ENCODE measurements at regions not wholly inside any gene's neighbourhood (a gene's known extent, or its start where the extent isn't known, plus 50 kb on each side); places are given as distances from the start of the nearest gene placed in this dataset.

DNA sequence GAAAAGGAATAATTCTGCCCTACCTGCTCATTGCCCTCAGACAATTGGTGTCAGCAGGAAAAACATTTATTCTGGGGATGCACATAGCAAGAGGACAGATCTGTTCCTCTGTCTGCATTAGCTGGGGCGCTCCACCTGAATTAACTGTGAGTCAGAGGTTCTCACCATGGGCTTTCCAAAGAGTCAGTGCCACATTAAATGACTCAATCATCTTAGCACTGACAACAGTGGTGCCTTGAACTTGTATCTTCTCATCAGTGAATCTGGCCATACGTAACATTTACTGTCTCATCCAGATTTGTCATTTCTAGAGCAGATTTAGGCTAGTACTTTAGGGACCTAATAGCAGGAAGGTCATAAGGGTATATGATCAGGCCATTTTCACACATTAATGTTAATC, 358.1 kb upstream of the CRIM1 start:
- Histone ChIP-seq H3K4me1 (ENCODE audit: control insufficient read depth, insufficient read depth, low read length) (no peaks in the 10 kb centered on the region), H3K27ac (ENCODE audit: low read length) (no peak overlapping the region), H3K9ac (ENCODE audit: low read length in 2 of 2) (no peak overlapping the region), H3K9me3 (ENCODE audit: control insufficient read depth in 2 of 2, low read length in 2 of 2) (no peaks in the 10 kb centered on the region), H3K36me3 (ENCODE audit: control insufficient read depth in 2 of 2, insufficient read depth in 2 of 2, low read length in 2 of 2) (no peaks in the 10 kb centered on the region), H3K4me3 (ENCODE audit: low read length in 2 of 2) (no peak overlapping the region), H3K27me3 (ENCODE audit: control insufficient read depth in 1 of 2, insufficient read depth in 2 of 2, low read length in 2 of 2) (no peaks in the 10 kb centered on the region)

DNA sequence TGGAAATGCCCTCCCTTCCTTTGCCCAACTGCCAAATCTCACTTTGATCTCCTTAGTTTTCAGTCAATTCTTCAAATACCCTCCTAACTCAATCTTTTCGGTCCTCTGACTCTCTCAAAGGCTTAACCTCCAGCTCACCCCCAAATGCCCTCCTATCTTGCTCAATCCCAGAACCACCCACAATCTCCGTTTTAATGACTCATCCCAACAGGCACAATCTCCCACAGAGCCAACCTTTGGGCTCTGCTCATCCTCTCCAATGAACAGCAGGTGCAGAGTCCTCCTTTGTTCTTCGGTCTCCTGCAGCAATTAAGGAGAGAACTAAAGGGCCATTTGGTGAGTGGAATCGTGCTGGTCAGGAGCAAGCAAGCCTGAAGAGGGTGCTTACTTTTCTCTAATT, 366.1 kb upstream of the CRIM1 start:
- Histone ChIP-seq H3K27ac (ENCODE audit: low read length) (no peak overlapping the region), H3K9ac (ENCODE audit: low read length in 2 of 2) (no peak overlapping the region), H3K36me3 (ENCODE audit: control insufficient read depth in 2 of 2, insufficient read depth in 2 of 2, low read length in 2 of 2) (no peaks in the 10 kb centered on the region), H3K9me3 (ENCODE audit: control insufficient read depth in 2 of 2, low read length in 2 of 2) (peaks cover 0 to 3% of the 10 kb centered on the region in 2 donors), H3K4me1 (ENCODE audit: control insufficient read depth, insufficient read depth, low read length) (no peaks in the 10 kb centered on the region), H3K27me3 (ENCODE audit: control insufficient read depth in 1 of 2, insufficient read depth in 2 of 2, low read length in 2 of 2) (no peaks in the 10 kb centered on the region), H3K4me3 (ENCODE audit: low read length in 2 of 2) (no peak overlapping the region)

DNA sequence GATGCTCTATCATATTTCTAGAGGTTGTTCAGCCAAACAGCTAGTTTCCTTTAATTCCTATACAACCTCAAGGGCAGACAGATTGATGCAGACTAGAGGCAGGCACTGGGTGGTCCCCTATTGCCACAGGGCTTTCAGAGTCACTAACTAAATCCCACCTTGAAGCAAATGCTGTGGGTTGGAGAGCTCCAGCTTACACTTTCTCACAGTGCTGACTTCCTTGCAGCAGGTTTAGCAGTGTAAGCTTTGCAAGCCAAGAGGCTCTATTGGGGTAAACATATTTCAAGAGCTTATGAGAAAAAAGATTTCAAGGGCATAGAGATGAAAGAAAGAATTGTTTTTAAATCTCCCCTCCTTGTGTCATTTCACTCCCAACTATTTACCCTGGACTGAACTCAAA, 366.5 kb upstream of the CRIM1 start:
- H3K9ac ChIP-seq (ENCODE audit: low read length in 2 of 2) = no peak overlapping the region
- H3K9me3 ChIP-seq (ENCODE audit: control insufficient read depth in 2 of 2, low read length in 2 of 2) = peaks cover 0 to 3% of the 10 kb centered on the region in 2 donors
- no peaks in the 10 kb centered on the region for H3K36me3 ChIP-seq (ENCODE audit: control insufficient read depth in 2 of 2, insufficient read depth in 2 of 2, low read length in 2 of 2)
- no peaks in the 10 kb centered on the region for H3K27me3 ChIP-seq (ENCODE audit: control insufficient read depth in 1 of 2, insufficient read depth in 2 of 2, low read length in 2 of 2)
- H3K27ac ChIP-seq (ENCODE audit: low read length) = no peak overlapping the region
- no peak overlapping the region for H3K4me3 ChIP-seq (ENCODE audit: low read length in 2 of 2)
- no peaks in the 10 kb centered on the region for H3K4me1 ChIP-seq (ENCODE audit: control insufficient read depth, insufficient read depth, low read length)

DNA sequence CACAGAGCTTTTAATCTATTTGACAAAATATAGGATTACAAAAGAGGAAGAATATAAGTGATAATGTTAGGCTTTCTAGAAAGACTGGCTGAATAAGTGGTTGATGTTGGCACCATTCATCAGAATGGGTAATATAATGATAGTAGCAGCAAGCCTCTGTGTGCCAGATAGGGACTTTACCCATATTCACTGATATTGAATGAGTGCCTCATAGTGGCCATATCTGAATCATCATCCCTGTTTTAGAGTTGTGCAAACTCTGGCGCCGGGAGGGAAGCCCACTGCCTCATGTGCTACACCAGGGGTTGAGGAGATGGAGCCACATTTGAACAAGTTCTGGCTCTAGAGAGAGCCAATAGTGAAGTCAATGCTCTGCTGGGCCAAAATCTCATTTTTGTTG, 368.7 kb upstream of the CRIM1 start:
- no peaks in the 10 kb centered on the region for H3K4me1 ChIP-seq (ENCODE audit: control insufficient read depth, insufficient read depth, low read length)
- no peaks in the 10 kb centered on the region for H3K36me3 ChIP-seq (ENCODE audit: control insufficient read depth in 2 of 2, insufficient read depth in 2 of 2, low read length in 2 of 2)
- H3K9me3 ChIP-seq (ENCODE audit: control insufficient read depth in 2 of 2, low read length in 2 of 2) = peaks cover 0 to 3% of the 10 kb centered on the region in 2 donors
- no peak overlapping the region for H3K4me3 ChIP-seq (ENCODE audit: low read length in 2 of 2)
- no peak overlapping the region for H3K9ac ChIP-seq (ENCODE audit: low read length in 2 of 2)
- no peaks in the 10 kb centered on the region for H3K27me3 ChIP-seq (ENCODE audit: control insufficient read depth in 1 of 2, insufficient read depth in 2 of 2, low read length in 2 of 2)
- no peak overlapping the region for H3K27ac ChIP-seq (ENCODE audit: low read length)

DNA sequence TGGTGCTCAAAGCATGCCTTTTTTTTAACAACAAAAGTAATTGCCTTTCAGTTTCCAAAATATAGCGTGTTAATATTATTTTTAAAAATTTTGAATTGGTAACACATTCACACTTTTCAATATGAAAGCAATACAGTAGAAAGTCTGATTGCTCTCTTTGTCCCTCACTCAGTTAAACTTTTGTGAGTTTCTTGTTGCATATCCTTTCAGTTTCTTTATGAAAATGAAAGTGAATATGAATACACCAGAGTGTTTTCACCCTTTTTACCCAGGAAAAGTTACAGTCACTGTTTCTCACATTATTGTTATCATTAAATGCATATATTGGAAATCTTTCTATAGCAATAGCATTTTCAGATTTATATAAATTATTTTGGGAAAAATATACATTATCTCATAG, 377.4 kb upstream of the CRIM1 start:
- Histone ChIP-seq H3K27ac (ENCODE audit: low read length) (no peak overlapping the region), H3K4me1 (ENCODE audit: control insufficient read depth, insufficient read depth, low read length) (no peaks in the 10 kb centered on the region), H3K4me3 (ENCODE audit: low read length in 2 of 2) (no peak overlapping the region), H3K36me3 (ENCODE audit: control insufficient read depth in 2 of 2, insufficient read depth in 2 of 2, low read length in 2 of 2) (no peaks in the 10 kb centered on the region), H3K9ac (ENCODE audit: low read length in 2 of 2) (no peak overlapping the region), H3K9me3 (ENCODE audit: control insufficient read depth in 2 of 2, low read length in 2 of 2) (no peaks in the 10 kb centered on the region), H3K27me3 (ENCODE audit: control insufficient read depth in 1 of 2, insufficient read depth in 2 of 2, low read length in 2 of 2) (no peaks in the 10 kb centered on the region)

DNA sequence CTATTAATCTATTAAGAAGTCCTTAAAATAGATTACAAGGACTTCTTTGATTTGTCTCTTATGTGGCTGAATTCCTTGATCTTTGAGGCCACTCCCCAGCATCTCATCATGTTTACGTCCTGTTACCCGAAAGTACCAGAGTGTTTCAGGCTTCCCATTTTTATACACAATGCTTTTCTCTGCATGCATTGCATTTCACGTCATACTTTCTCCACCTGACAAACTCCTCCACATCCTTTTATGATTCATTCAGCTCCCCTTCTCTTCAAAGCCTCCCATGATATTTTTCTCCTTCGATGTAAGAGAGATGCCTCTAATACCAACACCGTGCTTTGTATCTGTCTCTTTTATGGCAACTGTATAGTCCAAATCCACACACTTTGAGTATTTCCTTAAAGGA, 379.0 kb upstream of the CRIM1 start:
- no peaks in the 10 kb centered on the region for H3K9me3 ChIP-seq (ENCODE audit: control insufficient read depth in 2 of 2, low read length in 2 of 2)
- H3K4me3 ChIP-seq (ENCODE audit: low read length in 2 of 2) = no peak overlapping the region
- H3K36me3 ChIP-seq (ENCODE audit: control insufficient read depth in 2 of 2, insufficient read depth in 2 of 2, low read length in 2 of 2) = no peaks in the 10 kb centered on the region
- no peak overlapping the region for H3K27ac ChIP-seq (ENCODE audit: low read length)
- H3K9ac ChIP-seq (ENCODE audit: low read length in 2 of 2) = no peak overlapping the region
- H3K27me3 ChIP-seq (ENCODE audit: control insufficient read depth in 1 of 2, insufficient read depth in 2 of 2, low read length in 2 of 2) = no peaks in the 10 kb centered on the region
- H3K4me1 ChIP-seq (ENCODE audit: control insufficient read depth, insufficient read depth, low read length) = no peaks in the 10 kb centered on the region

DNA sequence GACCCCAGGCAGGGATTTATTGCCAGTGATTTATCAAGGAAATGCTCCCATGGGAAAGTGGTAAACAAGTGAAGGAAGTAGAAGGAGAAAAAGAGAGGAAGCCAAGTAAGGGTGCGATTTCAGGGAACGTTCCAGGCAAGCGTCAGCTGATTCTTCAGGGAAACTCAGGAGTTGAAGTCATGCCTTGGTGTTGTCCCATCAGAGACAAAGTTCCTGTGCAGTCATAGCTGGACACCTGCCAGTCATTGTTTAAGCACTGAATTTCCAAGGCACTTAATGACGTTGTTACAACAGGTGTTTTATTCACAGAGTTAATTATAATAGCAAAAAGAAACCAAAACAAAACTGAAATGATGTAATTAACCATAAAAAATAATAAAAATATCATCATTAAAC, 381.8 kb upstream of the CRIM1 start:
- Histone ChIP-seq H3K4me3 (ENCODE audit: low read length in 2 of 2) (no peak overlapping the region), H3K36me3 (ENCODE audit: control insufficient read depth in 2 of 2, insufficient read depth in 2 of 2, low read length in 2 of 2) (no peaks in the 10 kb centered on the region), H3K9me3 (ENCODE audit: control insufficient read depth in 2 of 2, low read length in 2 of 2) (no peaks in the 10 kb centered on the region), H3K27me3 (ENCODE audit: control insufficient read depth in 1 of 2, insufficient read depth in 2 of 2, low read length in 2 of 2) (no peaks in the 10 kb centered on the region), H3K4me1 (ENCODE audit: control insufficient read depth, insufficient read depth, low read length) (no peaks in the 10 kb centered on the region), H3K9ac (ENCODE audit: low read length in 2 of 2) (no peak overlapping the region), H3K27ac (ENCODE audit: low read length) (no peak overlapping the region)

DNA sequence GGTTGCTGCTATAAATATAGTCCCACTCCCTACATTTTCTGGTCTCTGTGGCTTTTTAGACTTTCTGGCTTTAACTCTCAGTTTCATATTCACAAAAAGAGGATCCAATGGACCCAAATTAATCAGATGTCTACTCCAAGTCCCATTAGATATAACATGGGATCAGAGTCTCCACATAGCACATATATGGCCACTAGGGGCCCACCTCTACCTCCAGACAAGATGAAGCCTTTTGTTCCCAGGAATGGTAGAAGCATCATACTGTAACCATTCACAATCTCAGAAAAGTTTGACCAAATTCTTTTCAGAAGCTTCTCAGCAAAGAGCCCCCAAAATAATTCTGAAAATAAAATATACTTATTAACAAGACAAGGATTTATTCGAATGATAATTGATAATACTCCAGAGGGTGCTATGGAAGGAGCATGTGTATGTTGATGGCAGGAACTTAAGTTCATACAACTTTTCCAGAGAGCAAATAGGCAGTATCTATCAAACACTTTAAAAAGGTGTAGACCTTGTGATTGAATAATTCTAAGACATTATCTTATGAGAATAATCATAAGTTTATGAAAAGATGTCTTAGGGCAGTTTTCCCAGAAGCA, 382.3 kb upstream of the CRIM1 start:
- H3K9me3 ChIP-seq (ENCODE audit: control insufficient read depth in 2 of 2, low read length in 2 of 2) = no peaks in the 10 kb centered on the region
- no peaks in the 10 kb centered on the region for H3K36me3 ChIP-seq (ENCODE audit: control insufficient read depth in 2 of 2, insufficient read depth in 2 of 2, low read length in 2 of 2)
- H3K4me1 ChIP-seq (ENCODE audit: control insufficient read depth, insufficient read depth, low read length) = no peaks in the 10 kb centered on the region
- H3K27me3 ChIP-seq (ENCODE audit: control insufficient read depth in 1 of 2, insufficient read depth in 2 of 2, low read length in 2 of 2) = no peaks in the 10 kb centered on the region
- H3K27ac ChIP-seq (ENCODE audit: low read length) = no peak overlapping the region
- no peak overlapping the region for H3K9ac ChIP-seq (ENCODE audit: low read length in 2 of 2)
- no peak overlapping the region for H3K4me3 ChIP-seq (ENCODE audit: low read length in 2 of 2)

DNA sequence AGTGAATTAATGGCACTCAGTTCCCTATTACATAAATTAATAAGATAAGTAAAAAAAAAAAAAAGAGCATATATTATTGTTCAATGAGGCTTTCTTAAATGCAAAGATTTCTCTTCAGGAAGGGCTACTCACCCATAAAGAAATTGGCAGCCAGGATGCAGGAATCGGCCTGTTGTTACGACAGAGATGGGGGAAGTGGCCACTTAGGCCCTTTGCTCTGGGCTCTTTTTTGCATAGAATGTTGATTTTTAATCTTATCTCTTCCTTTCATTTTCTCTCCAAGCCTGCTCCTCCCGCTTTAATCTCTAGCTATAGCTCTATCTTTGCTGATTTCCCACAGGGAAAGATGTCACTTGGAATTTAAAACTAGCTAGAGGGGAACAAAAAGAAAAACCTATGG, 391.8 kb upstream of the CRIM1 start:
- Histone ChIP-seq H3K27ac (ENCODE audit: low read length) (no peak overlapping the region), H3K4me1 (ENCODE audit: control insufficient read depth, insufficient read depth, low read length) (no peaks in the 10 kb centered on the region), H3K4me3 (ENCODE audit: low read length in 2 of 2) (no peak overlapping the region), H3K27me3 (ENCODE audit: control insufficient read depth in 1 of 2, insufficient read depth in 2 of 2, low read length in 2 of 2) (no peaks in the 10 kb centered on the region), H3K9ac (ENCODE audit: low read length in 2 of 2) (no peak overlapping the region), H3K9me3 (ENCODE audit: control insufficient read depth in 2 of 2, low read length in 2 of 2) (peaks cover 0 to 5% of the 10 kb centered on the region in 2 donors), H3K36me3 (ENCODE audit: control insufficient read depth in 2 of 2, insufficient read depth in 2 of 2, low read length in 2 of 2) (no peaks in the 10 kb centered on the region)

DNA sequence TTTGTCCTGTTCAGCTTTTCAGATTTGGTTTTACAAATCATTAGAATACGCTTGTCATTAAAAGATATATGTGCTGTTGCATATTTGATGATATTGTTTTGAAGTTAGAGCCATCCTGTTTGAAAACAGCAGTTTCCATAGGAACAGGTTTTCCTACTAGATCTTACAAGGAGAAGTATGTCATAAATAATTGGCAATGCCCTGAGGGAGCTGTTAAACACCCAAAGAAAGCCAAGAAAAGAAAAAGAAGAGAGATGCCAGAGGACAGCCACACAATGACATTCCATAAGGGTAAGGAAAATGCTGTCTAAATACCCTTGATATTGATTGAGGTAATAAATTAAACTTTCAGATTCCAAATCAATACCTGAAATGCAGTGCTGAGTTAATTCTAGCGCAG, 392.2 kb upstream of the CRIM1 start:
- no peaks in the 10 kb centered on the region for H3K4me1 ChIP-seq (ENCODE audit: control insufficient read depth, insufficient read depth, low read length)
- no peaks in the 10 kb centered on the region for H3K27me3 ChIP-seq (ENCODE audit: control insufficient read depth in 1 of 2, insufficient read depth in 2 of 2, low read length in 2 of 2)
- no peak overlapping the region for H3K27ac ChIP-seq (ENCODE audit: low read length)

DNA sequence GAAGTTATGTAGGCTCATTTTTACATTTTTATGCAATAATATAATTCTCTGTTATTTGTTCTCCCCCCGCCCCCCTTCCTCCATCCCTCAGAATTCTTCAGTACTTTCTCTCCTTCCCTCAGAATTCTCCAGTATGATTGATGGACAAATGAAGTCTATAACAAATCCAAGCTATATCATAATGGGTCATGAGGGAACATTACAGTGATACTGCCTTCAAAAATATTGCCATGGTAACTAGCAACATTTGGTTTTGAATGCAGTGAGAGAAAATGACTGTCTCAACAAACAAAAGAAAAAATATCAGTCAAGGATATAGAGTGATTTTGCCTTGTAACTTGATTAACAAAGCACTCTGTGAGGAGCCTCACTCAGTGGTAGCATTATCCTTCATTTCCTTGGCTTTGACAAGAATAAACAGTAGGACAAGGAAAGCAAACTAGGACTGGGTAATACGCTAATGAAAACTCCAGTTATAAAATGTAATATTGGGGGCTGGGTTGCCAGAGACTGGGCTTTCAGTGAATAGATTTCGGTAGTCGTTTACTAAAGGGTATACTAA, 392.9 kb upstream of the CRIM1 start:
- Histone ChIP-seq H3K36me3 (ENCODE audit: control insufficient read depth in 2 of 2, insufficient read depth in 2 of 2, low read length in 2 of 2) (no peaks in the 10 kb centered on the region), H3K9ac (ENCODE audit: low read length in 2 of 2) (no peak overlapping the region), H3K27ac (ENCODE audit: low read length) (no peak overlapping the region), H3K4me1 (ENCODE audit: control insufficient read depth, insufficient read depth, low read length) (no peaks in the 10 kb centered on the region), H3K27me3 (ENCODE audit: control insufficient read depth in 1 of 2, insufficient read depth in 2 of 2, low read length in 2 of 2) (no peaks in the 10 kb centered on the region), H3K9me3 (ENCODE audit: control insufficient read depth in 2 of 2, low read length in 2 of 2) (peaks cover 0 to 5% of the 10 kb centered on the region in 2 donors), H3K4me3 (ENCODE audit: low read length in 2 of 2) (no peak overlapping the region)

More for the DNA sequence above, 392.2 kb upstream of the CRIM1 start:
- Histone ChIP-seq H3K9me3 (ENCODE audit: control insufficient read depth in 2 of 2, low read length in 2 of 2) (peaks cover 0 to 5% of the 10 kb centered on the region in 2 donors), H3K4me3 (ENCODE audit: low read length in 2 of 2) (no peak overlapping the region), H3K9ac (ENCODE audit: low read length in 2 of 2) (no peak overlapping the region), H3K36me3 (ENCODE audit: control insufficient read depth in 2 of 2, insufficient read depth in 2 of 2, low read length in 2 of 2) (no peaks in the 10 kb centered on the region)
